HepG2 (cell line): ENCODE measurements at regions not wholly inside any gene's neighbourhood (a gene's known extent, or its start where the extent isn't known, plus 50 kb on each side); places are given as distances from the start of the nearest gene placed in this dataset.
A peak's percentile ranks its signal among the peaks of the same experiment; 100 is the strongest.

Source experiments
- ATAC-seq: fragments of 200-7000 bp; cut with Tn5 transposase; 3 replicates; pipeline ENCODE4 v1.9.1; 2020; ENCODE audit warnings: mild to moderate bottlenecking, moderate library complexity
- BruUV-seq: library from RNA; stranded (reverse); fragments of 400-500 nt; replicated peaks from 2 replicates; lab custom pipeline; 2021; lab: Mats Ljungman, UMichigan
- CTCF ChIA-PET: fragments of 300-600 bp; formaldehyde crosslinking; extraction: SDS; loops from one replicate; lab custom pipeline; 2021; ENCODE audit warnings: low total read pairs, inconsistent platforms, low intra/inter-chr PET ratio; lab: Yijun Ruan, JAX
- POLR2A ChIA-PET: fragments of 350-600 bp; sonication (Branson Sonifier 250); formaldehyde crosslinking; loops from one replicate; lab custom pipeline; 2020; ENCODE audit warnings: antibody characterized with exemption, inconsistent platforms; lab: Yijun Ruan, JAX
- DNase-seq: peaks from one replicate; pipeline ENCODE4 v3.0.0-alpha.2; 2015; ENCODE audit warnings: low spot score
- FAIRE-seq: peaks from 3 replicates; lab custom pipeline; 2011; peaks lifted over from hg19 to GRCh38; lab: Jason Lieb, UNC
- H2AFZ ChIP-seq: one replicate; pipeline ENCODE4 v1.6.1; 2011; ENCODE audit warnings: low read length, inconsistent platforms
- H3K27ac ChIP-seq: fragments of 300-600 bp; 3 replicates; pipeline ENCODE4 v1.8.0; 2011; ENCODE audit warnings: mixed run types, mild to moderate bottlenecking, mixed read lengths, low read length, inconsistent platforms; ENCODE audit not compliant: insufficient read depth; ENCODE audit errors: extremely low read length
- H3K27me3 ChIP-seq, 2 experiments: fragments of 200-600 bp in 1 of 2; 2 replicates in 1 of 2; 3 replicates in 1 of 2; pipeline versions ENCODE4 v1.6.0 to v1.8.0; 2011; ENCODE audit warnings: low read length in 2 of 2, mild to moderate bottlenecking in 2 of 2, moderate library complexity in 2 of 2, inconsistent platforms in 1 of 2; ENCODE audit not compliant: insufficient read depth in 2 of 2, control insufficient read depth in 1 of 2
- H3K36me3 ChIP-seq, 2 experiments: fragments of 200-600 bp in 1 of 2; replicated peaks in 1 of 2; 2 replicates in 1 of 2; 3 replicates in 1 of 2; pipeline versions ENCODE4 v1.5.1 to v1.8.0; 2011; ENCODE audit warnings: low read length in 2 of 2, inconsistent platforms in 1 of 2; ENCODE audit not compliant: insufficient read depth in 2 of 2, control insufficient read depth in 1 of 2
- H3K4me1 ChIP-seq: 2 replicates; pipeline ENCODE4 v1.5.1; 2012; ENCODE audit warnings: low read length, inconsistent platforms; ENCODE audit not compliant: insufficient read depth
- H3K4me2 ChIP-seq: 2 replicates; pipeline ENCODE4 v1.6.0; 2011; ENCODE audit warnings: low read depth, low read length, inconsistent platforms
- H3K4me3 ChIP-seq, 3 experiments: fragments of 200-600 bp in 1 of 3; sonication (generic), shearing (Covaris generic) in 1 of 3; replicated peaks in 1 of 3; 2 replicates each; pipeline ENCODE4 v1.5.1; 2011 to 2016; ENCODE audit warnings: low read length in 3 of 3, inconsistent platforms in 2 of 3, low read depth in 2 of 3, mild to moderate bottlenecking in 2 of 3, control low read depth in 1 of 3, mixed read lengths in 1 of 3; ENCODE audit not compliant: insufficient read depth in 1 of 3
- H3K79me2 ChIP-seq: one replicate; pipeline ENCODE4 v1.6.1; 2011; ENCODE audit warnings: low read length, inconsistent platforms; ENCODE audit not compliant: insufficient read depth
- H3K9ac ChIP-seq: 2 replicates; pipeline ENCODE4 v1.6.0; 2011; ENCODE audit warnings: mild to moderate bottlenecking, low read depth, low read length, inconsistent platforms; ENCODE audit not compliant: insufficient read depth
- H3K9me3 ChIP-seq: 2 replicates; pipeline ENCODE4 v1.5.1; 2012; ENCODE audit warnings: mild to moderate bottlenecking, low read length
- H4K20me1 ChIP-seq: 2 replicates; pipeline ENCODE4 v1.6.0; 2011; ENCODE audit warnings: inconsistent platforms, mild to moderate bottlenecking, low read length, moderate library complexity; ENCODE audit not compliant: insufficient read depth
- ARNT2 ChIP-seq: sonication (generic); formaldehyde crosslinking; IDR thresholded peaks from 2 replicates; pipeline ENCODE4 v1.8.0; 2022; ENCODE audit warnings: mild to moderate bottlenecking, low read depth, missing genetic modification reagents, moderate library complexity
- ELK4 ChIP-seq: sonication (generic); formaldehyde crosslinking; IDR thresholded peaks from 2 replicates; pipeline ENCODE4 v1.9.0; 2021; ENCODE audit warnings: missing genetic modification reagents, borderline replicate concordance
- GABPB1 ChIP-seq: IDR thresholded peaks from 2 replicates; pipeline ENCODE4 v1.6.1; 2016; ENCODE audit warnings: mild to moderate bottlenecking, missing genetic modification reagents, moderate library complexity, missing compliant biosample characterization
- GTF2F1 ChIP-seq: fragments of 150-350 bp; IDR thresholded peaks from 2 replicates; pipeline ENCODE4 v1.6.1; 2014; ENCODE audit warnings: low read length
- MLXIP ChIP-seq: sonication (generic); formaldehyde crosslinking; IDR thresholded peaks from 2 replicates; pipeline ENCODE4 v1.9.0; 2021; ENCODE audit warnings: missing genetic modification reagents, borderline replicate concordance
- MNT ChIP-seq: fragments of 450-650 bp; IDR thresholded peaks from 2 replicates; pipeline ENCODE4 v1.6.1; 2016
- SMAD9 ChIP-seq: sonication (generic); formaldehyde crosslinking; IDR thresholded peaks from 2 replicates; pipeline ENCODE4 v1.5.1; 2020; ENCODE audit warnings: mild to moderate bottlenecking, missing genetic modification reagents
- ZBTB21 ChIP-seq: sonication (generic); formaldehyde crosslinking; IDR thresholded peaks from 2 replicates; pipeline ENCODE4 v1.4.0; 2020; ENCODE audit warnings: missing genetic modification reagents
- ZNF263 ChIP-seq: sonication (generic); formaldehyde crosslinking; IDR thresholded peaks from 2 replicates; pipeline ENCODE4 v1.4.0; 2020; ENCODE audit warnings: missing genetic modification reagents
- ZNF678 ChIP-seq: sonication (generic); formaldehyde crosslinking; IDR thresholded peaks from 2 replicates; pipeline ENCODE4 v1.4.0; 2020; ENCODE audit warnings: mild to moderate bottlenecking, missing genetic modification reagents
- ZNF691 ChIP-seq: sonication (generic); formaldehyde crosslinking; IDR thresholded peaks from 2 replicates; pipeline ENCODE4 v1.4.0; 2020; ENCODE audit warnings: missing genetic modification reagents, low read depth, mild to moderate bottlenecking, borderline replicate concordance
- WGBS: methylation state at CpG from one replicate; pipeline ENCODE4 v1.1.6; 2017; ENCODE audit warnings: low lambda C conversion rate; 5-methylcytosine and 5-hydroxymethylcytosine counted together
- in situ Hi-C: cut with HindIII; loops from 2 replicates; pipeline ENCODE4 v1.10.0; 2017; ENCODE audit warnings: low pct_unique_long_range_greater_than_20kb; ENCODE audit not compliant: extremely low pct_ligation_motif_present
- intact Hi-C: fragments of 100-400 bp; cut with micrococcal nuclease; formaldehyde crosslinking; loops from one replicate; pipeline ENCODE4 v1.10.0; 2022; ENCODE audit not compliant: unreplicated experiment

- DNase-seq (no peak), ATAC-seq (no peak), FAIRE-seq (no peak)
- Histone ChIP-seq H3K4me1 (no peaks in the 10 kb centered on the region), H3K27me3 (peaks cover 1 to 29% of the 10 kb centered on the region in 2 experiments; a peak in 3 of 5 replicates), H3K4me3 (no peak overlapping the region), H3K79me2 (no peaks in the 10 kb centered on the region), H4K20me1 (no peaks in the 10 kb centered on the region), H3K36me3 (no peaks in the 10 kb centered on the region), H3K9me3 (0 out of 2 replicates have a peak, but pooled peaks cover 10% of the 10 kb centered on the region), H3K27ac (no peak overlapping the region), H3K9ac (no peak overlapping the region), H3K4me2 (no peak overlapping the region), H2AFZ (no peak overlapping the region)
- no TSS peak for BruUV-seq
- POLR2A ChIA-PET: no interaction called here
- CTCF ChIA-PET: no interaction called here
- in situ Hi-C loops (no loop called here), intact Hi-C loops (no loop called here)
- WGBS: 4% methylated on average over 10 of the region's 14 CpGs
- TF ChIP-seq GTF2F1 (no peak), MNT (peak; percentile 95)
Measured at GRCh38 chr9:135330685-135331590, 148.6 kb upstream of the PPP1R26 start.

- in situ Hi-C loops: no loop called here
- Histone ChIP-seq H3K9me3 (0 out of 2 replicates have a peak, but pooled peaks cover 10% of the 10 kb centered on the region), H3K9ac (no peak overlapping the region), H2AFZ (no peak overlapping the region), H3K27me3 (peaks cover 3 to 23% of the 10 kb centered on the region in 2 experiments; a peak in 3 of 5 replicates), H3K36me3 (no peaks in the 10 kb centered on the region), H3K4me3 (no peak overlapping the region), H3K4me1 (no peaks in the 10 kb centered on the region), H3K4me2 (no peak overlapping the region), H3K79me2 (no peaks in the 10 kb centered on the region), H3K27ac (no peak overlapping the region), H4K20me1 (no peaks in the 10 kb centered on the region)
- no peak for DNase-seq
- ATAC-seq: no peak
- FAIRE-seq: no peak
- intact Hi-C loops: no loop called here
- BruUV-seq: no TSS peak
- 0% methylated on average over 2 of the region's 3 CpGs for WGBS
- POLR2A ChIA-PET: no interaction called here
- CTCF ChIA-PET: no interaction called here
- no peak for TF ChIP-seq ZNF691 (CRISPR knock-in tag)
- TF ChIP-seq GABPB1 (CRISPR knock-in tag): no peak
- TF ChIP-seq SMAD9 (CRISPR knock-in tag): no peak
- TF ChIP-seq ZNF678 (CRISPR knock-in tag): no peak
- no peak for TF ChIP-seq ELK4 (CRISPR knock-in tag)
- no peak for TF ChIP-seq ZNF263 (CRISPR knock-in tag)
- no peak for TF ChIP-seq ARNT2 (CRISPR knock-in tag)
- no peak for TF ChIP-seq ZBTB21 (CRISPR knock-in tag)
- TF ChIP-seq MLXIP (CRISPR knock-in tag): no peak
Measured at GRCh38 chr9:135332516-135332915, 147.1 kb upstream of the PPP1R26 start.
